CD4-positive, alpha-beta T cell (primary cell): ENCODE measurements at regions not wholly inside any gene's neighbourhood (a gene's known extent, or its start where the extent isn't known, plus 50 kb on each side); places are given as distances from the start of the nearest gene placed in this dataset.

Experiments
- ATAC-seq: fragments of 200-7000 bp; cut with Tn5 transposase; one replicate; pipeline ENCODE4 v1.10.0; 2022; ENCODE audit warnings: mild to moderate bottlenecking; ENCODE audit not compliant: poor library complexity
- CTCF ChIA-PET: fragments of 350-600 bp; sonication (Branson Sonifier 250); formaldehyde crosslinking; loops from one replicate; lab custom pipeline; 2021; ENCODE audit warnings: antibody characterized with exemption, inconsistent platforms; lab: Charles Lee
- POLR2A ChIA-PET: fragments of 350-600 bp; sonication (Branson Sonifier 250); formaldehyde crosslinking; loops from one replicate; lab custom pipeline; 2021; ENCODE audit warnings: antibody characterized with exemption, inconsistent platforms; lab: Charles Lee
- DNase-seq, 14 experiments: peaks; one replicate each; pipeline ENCODE4 v3.0.0-alpha.2; 2013 to 2020; ENCODE audit warnings: mixed read lengths in 2 of 14
- H3K27ac ChIP-seq, 2 donors: one replicate each; pipeline versions ENCODE4 v1.5.1 to v1.7.0; 2013; ENCODE audit warnings: low read length in 2 of 2, low read depth in 1 of 2, mild to moderate bottlenecking in 1 of 2
- H3K27me3 ChIP-seq, 2 experiments: 1 replicate in 1 of 2; 2 replicates in 1 of 2; pipeline versions ENCODE4 v1.6.1 to v1.7.0; 2013; ENCODE audit warnings: low read length in 2 of 2, control low read depth in 1 of 2, mild to moderate bottlenecking in 1 of 2, moderate library complexity in 1 of 2; ENCODE audit not compliant: insufficient read depth in 2 of 2, control insufficient read depth in 1 of 2
- H3K36me3 ChIP-seq: one replicate; pipeline ENCODE4 v1.6.1; 2013; ENCODE audit warnings: low read length, control low read depth; ENCODE audit not compliant: insufficient read depth
- H3K4me1 ChIP-seq: one replicate; pipeline ENCODE4 v1.6.1; 2013; ENCODE audit warnings: low read length, control low read depth; ENCODE audit not compliant: insufficient read depth
- H3K4me3 ChIP-seq: one replicate; pipeline ENCODE4 v1.5.1; 2013; ENCODE audit warnings: mild to moderate bottlenecking, low read length, moderate library complexity
- H3K9me3 ChIP-seq, 2 experiments: 1 replicate in 1 of 2; 2 replicates in 1 of 2; pipeline versions ENCODE4 v1.6.1 to v1.7.0; 2013; ENCODE audit warnings: low read length in 2 of 2, mild to moderate bottlenecking in 2 of 2, control low read depth in 1 of 2, moderate library complexity in 1 of 2; ENCODE audit not compliant: control insufficient read depth in 1 of 2, insufficient read depth in 1 of 2
- H3K27ac Mint-ChIP-seq: one replicate; pipeline ENCODE4 v1.8.0; 2020; ENCODE audit warnings: mixed read lengths
- H3K27me3 Mint-ChIP-seq: one replicate; pipeline ENCODE4 v1.8.0; 2021; ENCODE audit warnings: mixed read lengths
- H3K36me3 Mint-ChIP-seq: one replicate; pipeline ENCODE4 v1.8.0; 2021; ENCODE audit warnings: low read depth, mixed read lengths
- H3K4me1 Mint-ChIP-seq: one replicate; pipeline ENCODE4 v1.8.0; 2021; ENCODE audit warnings: low read depth, mixed read lengths
- H3K4me3 Mint-ChIP-seq: one replicate; pipeline ENCODE4 v1.8.0; 2020; ENCODE audit warnings: mild to moderate bottlenecking, mixed read lengths
- H3K9me3 Mint-ChIP-seq: one replicate; pipeline ENCODE4 v1.8.0; 2020; ENCODE audit warnings: mixed read lengths
- intact Hi-C, 2 experiments: fragments of 100-400 bp; cut with DNase I in 1 of 2; cut with micrococcal nuclease in 1 of 2; formaldehyde crosslinking; loops; one replicate each; pipeline versions ENCODE4 v1.15.1 to v1.9.0; 2023 to 2025; cut with DNase I, micrococcal nuclease
- TF ChIP-seq, protein P1 (sequence below): fragments of 200-600 bp; IDR thresholded peaks from one replicate; pipeline ENCODE4 v1.8.0; 2022; ENCODE audit warnings: antibody characterized with exemption, mild to moderate bottlenecking

GRCh38 chr14:26856876-26857518 is 259.2 kb upstream of the NOVA1 start:
- H3K4me3 Mint-ChIP-seq = no peak overlapping the region
- H3K27ac ChIP-seq = no peak overlapping the region
- H3K36me3 Mint-ChIP-seq = no peaks in the 10 kb centered on the region
- peaks cover 0 to 5% of the 10 kb centered on the region in 2 experiments for H3K9me3 ChIP-seq
- intact Hi-C loops = no loop called here
- DNase-seq = no peak
- peaks cover 13% of the 10 kb centered on the region for H3K9me3 Mint-ChIP-seq
- H3K27me3 Mint-ChIP-seq = no peaks in the 10 kb centered on the region
- ATAC-seq = no peak
- ChIA-PET CTCF (no interaction called here), POLR2A (no interaction called here)
- no peaks in the 10 kb centered on the region for H3K4me1 Mint-ChIP-seq
- H3K4me3 ChIP-seq = no peak overlapping the region
- H3K36me3 ChIP-seq = no peaks in the 10 kb centered on the region
- H3K27me3 ChIP-seq = no peaks in the 10 kb centered on the region
- no peaks in the 10 kb centered on the region for H3K4me1 ChIP-seq
- TF ChIP-seq, protein P1, sequence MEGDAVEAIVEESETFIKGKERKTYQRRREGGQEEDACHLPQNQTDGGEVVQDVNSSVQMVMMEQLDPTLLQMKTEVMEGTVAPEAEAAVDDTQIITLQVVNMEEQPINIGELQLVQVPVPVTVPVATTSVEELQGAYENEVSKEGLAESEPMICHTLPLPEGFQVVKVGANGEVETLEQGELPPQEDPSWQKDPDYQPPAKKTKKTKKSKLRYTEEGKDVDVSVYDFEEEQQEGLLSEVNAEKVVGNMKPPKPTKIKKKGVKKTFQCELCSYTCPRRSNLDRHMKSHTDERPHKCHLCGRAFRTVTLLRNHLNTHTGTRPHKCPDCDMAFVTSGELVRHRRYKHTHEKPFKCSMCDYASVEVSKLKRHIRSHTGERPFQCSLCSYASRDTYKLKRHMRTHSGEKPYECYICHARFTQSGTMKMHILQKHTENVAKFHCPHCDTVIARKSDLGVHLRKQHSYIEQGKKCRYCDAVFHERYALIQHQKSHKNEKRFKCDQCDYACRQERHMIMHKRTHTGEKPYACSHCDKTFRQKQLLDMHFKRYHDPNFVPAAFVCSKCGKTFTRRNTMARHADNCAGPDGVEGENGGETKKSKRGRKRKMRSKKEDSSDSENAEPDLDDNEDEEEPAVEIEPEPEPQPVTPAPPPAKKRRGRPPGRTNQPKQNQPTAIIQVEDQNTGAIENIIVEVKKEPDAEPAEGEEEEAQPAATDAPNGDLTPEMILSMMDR = no peak
- no peak overlapping the region for H3K27ac Mint-ChIP-seq

DNA sequence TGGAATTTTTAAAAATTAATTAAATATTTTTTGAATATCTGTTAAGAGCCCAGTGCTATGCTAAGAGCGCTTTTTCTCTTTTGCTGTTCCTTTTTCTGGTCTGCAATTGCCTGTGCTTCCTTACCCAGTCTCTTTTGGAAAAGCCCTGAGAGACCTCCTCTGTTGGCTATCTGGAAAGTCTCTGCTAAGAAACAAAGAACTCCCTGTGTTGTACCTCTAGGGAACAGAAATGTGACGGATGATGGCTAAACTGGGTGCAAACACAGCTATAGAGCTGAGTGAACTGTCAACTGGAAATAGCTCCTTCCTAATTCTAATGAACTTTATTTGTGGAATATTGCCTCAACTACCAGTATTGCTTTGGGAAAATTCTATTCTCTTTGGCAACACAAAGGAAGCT is 261.6 kb upstream of the NOVA1 start:
- no peaks in the 10 kb centered on the region for H3K4me1 Mint-ChIP-seq
- Histone ChIP-seq H3K4me1 (no peaks in the 10 kb centered on the region), H3K9me3 (peaks cover 0 to 6% of the 10 kb centered on the region in 2 experiments), H3K27ac (no peak overlapping the region), H3K4me3 (no peak overlapping the region), H3K27me3 (no peaks in the 10 kb centered on the region), H3K36me3 (no peaks in the 10 kb centered on the region)
- ChIA-PET POLR2A (no interaction called here), CTCF (no interaction called here)
- no peaks in the 10 kb centered on the region for H3K36me3 Mint-ChIP-seq
- intact Hi-C loops = no loop called here
- H3K27ac Mint-ChIP-seq = no peak overlapping the region
- TF ChIP-seq, protein P1 = no peak
- ATAC-seq (no peak), DNase-seq (no peak)
- H3K4me3 Mint-ChIP-seq = no peak overlapping the region
- no peaks in the 10 kb centered on the region for H3K27me3 Mint-ChIP-seq
- peaks cover 13% of the 10 kb centered on the region for H3K9me3 Mint-ChIP-seq

DNA sequence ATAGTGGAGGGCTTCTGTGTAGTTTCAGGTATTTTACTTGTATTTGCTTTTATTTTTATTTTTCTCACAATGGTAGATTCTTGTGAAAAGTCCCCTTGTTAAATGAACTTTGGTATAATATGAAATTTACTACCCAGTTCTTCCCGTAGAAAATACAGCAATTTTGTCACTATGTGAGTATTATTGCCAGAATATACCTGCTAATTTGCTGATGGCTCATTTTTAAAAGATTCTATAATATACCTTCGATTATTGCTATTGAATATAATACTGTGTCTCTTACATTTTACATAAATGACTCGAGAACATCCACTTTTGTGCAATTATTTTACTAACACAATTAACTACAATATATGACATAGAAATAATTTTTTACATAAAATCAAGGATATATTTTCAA is 262.3 kb upstream of the NOVA1 start:
- no peak overlapping the region for H3K27ac ChIP-seq
- ChIA-PET CTCF (no interaction called here), POLR2A (no interaction called here)
- no peak for ATAC-seq
- no peak for DNase-seq
- H3K9me3 Mint-ChIP-seq = peaks cover 13% of the 10 kb centered on the region
- intact Hi-C loops = no loop called here
- no peak overlapping the region for H3K27ac Mint-ChIP-seq
- no peaks in the 10 kb centered on the region for H3K4me1 ChIP-seq
- peaks cover 0 to 9% of the 10 kb centered on the region in 2 experiments for H3K9me3 ChIP-seq
- no peaks in the 10 kb centered on the region for H3K36me3 Mint-ChIP-seq
- H3K4me3 Mint-ChIP-seq = no peak overlapping the region
- H3K4me3 ChIP-seq = no peak overlapping the region
- no peaks in the 10 kb centered on the region for H3K36me3 ChIP-seq
- H3K4me1 Mint-ChIP-seq = no peaks in the 10 kb centered on the region
- H3K27me3 Mint-ChIP-seq = no peaks in the 10 kb centered on the region
- TF ChIP-seq, protein P1 = no peak
- H3K27me3 ChIP-seq = no peaks in the 10 kb centered on the region
